Activated T-helper 1 cell treated with anti-CD3 and anti-CD28 coated beads, Interleukin-12 subunit alpha, Interleukin-12 subunit beta, Interleukin-2, Interleukin-4 antibody, amounts not matched to agents 30 ng/mL and 10 ng/mL and 1 ng/mL, durations not matched to agents 14 hours and 24 hours and 36 hours (primary cell): ENCODE measurements at regions not wholly inside any gene's neighbourhood (a gene's known extent, or its start where the extent isn't known, plus 50 kb on each side); places are given as distances from the start of the nearest gene placed in this dataset.

Experiments
- DNase-seq: peaks from one replicate; pipeline ENCODE4 v3.0.0; 2021; ENCODE audit warnings: low spot score
- H3K27ac Mint-ChIP-seq: one replicate; pipeline ENCODE4 v1.8.0; 2021; ENCODE audit warnings: mild to moderate bottlenecking, mixed read lengths
- H3K27me3 Mint-ChIP-seq: one replicate; pipeline ENCODE4 v1.8.0; 2022; ENCODE audit warnings: mild to moderate bottlenecking, moderate library complexity, mixed read lengths; ENCODE audit not compliant: insufficient read depth
- H3K36me3 Mint-ChIP-seq: one replicate; pipeline ENCODE4 v1.8.0; 2021; ENCODE audit warnings: low read depth, mixed read lengths
- H3K4me1 Mint-ChIP-seq: one replicate; pipeline ENCODE4 v1.8.0; 2021; ENCODE audit warnings: low read depth, mixed read lengths
- H3K4me3 Mint-ChIP-seq: one replicate; pipeline ENCODE4 v1.8.0; 2021; ENCODE audit warnings: mild to moderate bottlenecking, moderate library complexity, mixed read lengths
- H3K9me3 Mint-ChIP-seq: one replicate; pipeline ENCODE4 v1.8.0; 2021; ENCODE audit warnings: mixed read lengths
- intact Hi-C: fragments of 100-400 bp; cut with micrococcal nuclease; formaldehyde crosslinking; loops from one replicate; pipeline ENCODE4 v1.15.1; 2024

- Mint-ChIP-seq H3K9me3 (no peaks in the 10 kb centered on the region), H3K27me3 (no peaks in the 10 kb centered on the region), H3K4me1 (no peaks in the 10 kb centered on the region), H3K36me3 (no peaks in the 10 kb centered on the region), H3K27ac (no peak overlapping the region), H3K4me3 (no peak overlapping the region)
- intact Hi-C loops: no loop called here
- no peak for DNase-seq
These were observed 97.1 kb downstream of the MEX3B start for GRCh38 chr15:81948751-81949150.

GRCh38 chr15:81948222-81948621, 97.6 kb downstream of the MEX3B start:
- H3K9me3 Mint-ChIP-seq: no peaks in the 10 kb centered on the region
- no peaks in the 10 kb centered on the region for H3K4me1 Mint-ChIP-seq
- no peak for DNase-seq
- H3K36me3 Mint-ChIP-seq: no peaks in the 10 kb centered on the region
- H3K27ac Mint-ChIP-seq: no peak overlapping the region
- H3K4me3 Mint-ChIP-seq: no peak overlapping the region
- intact Hi-C loops: no loop called here
- no peaks in the 10 kb centered on the region for H3K27me3 Mint-ChIP-seq

GRCh38 chr15:81947548-81947947, 98.3 kb downstream of the MEX3B start:
- intact Hi-C loops: no loop called here
- no peak for DNase-seq
- Mint-ChIP-seq H3K4me3 (no peak overlapping the region), H3K36me3 (no peaks in the 10 kb centered on the region), H3K9me3 (no peaks in the 10 kb centered on the region), H3K4me1 (no peaks in the 10 kb centered on the region), H3K27ac (no peak overlapping the region), H3K27me3 (no peaks in the 10 kb centered on the region)

DNA sequence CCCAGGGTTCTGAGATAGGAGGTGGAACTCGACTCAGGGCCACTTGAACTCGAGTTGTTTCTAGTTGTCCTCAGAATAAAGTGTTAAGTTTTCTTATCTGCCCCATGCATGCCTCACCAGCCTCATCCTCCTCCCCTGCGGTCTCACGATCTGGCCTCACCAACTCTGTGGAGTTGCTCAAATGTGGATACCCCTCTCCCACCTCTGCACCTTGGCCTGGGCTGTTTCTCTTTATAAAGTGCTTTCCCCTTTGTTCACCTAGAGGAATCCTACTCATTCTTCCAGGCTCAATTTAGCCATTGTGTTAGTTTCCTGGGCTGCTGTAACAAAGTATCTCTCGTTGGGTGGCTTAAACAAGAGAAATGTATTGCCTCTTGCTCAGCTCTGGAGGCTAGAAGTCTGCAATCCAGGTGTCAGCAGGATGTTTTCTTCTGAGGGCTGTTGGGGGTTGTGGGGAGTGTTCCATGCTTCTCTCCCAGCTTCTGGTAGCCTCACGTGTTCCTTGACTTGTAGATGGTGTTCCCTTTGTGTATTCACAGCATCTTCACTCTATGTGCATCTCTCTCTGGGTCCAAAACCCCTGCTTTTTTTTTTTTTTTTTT, 100.7 kb downstream of the MEX3B start:
- Mint-ChIP-seq H3K27me3 (peaks cover 7% of the 10 kb centered on the region), H3K4me3 (no peak overlapping the region), H3K36me3 (no peaks in the 10 kb centered on the region), H3K4me1 (no peaks in the 10 kb centered on the region), H3K27ac (no peak overlapping the region), H3K9me3 (peaks cover 2% of the 10 kb centered on the region)
- intact Hi-C loops: no loop called here
- DNase-seq: no peak

DNA sequence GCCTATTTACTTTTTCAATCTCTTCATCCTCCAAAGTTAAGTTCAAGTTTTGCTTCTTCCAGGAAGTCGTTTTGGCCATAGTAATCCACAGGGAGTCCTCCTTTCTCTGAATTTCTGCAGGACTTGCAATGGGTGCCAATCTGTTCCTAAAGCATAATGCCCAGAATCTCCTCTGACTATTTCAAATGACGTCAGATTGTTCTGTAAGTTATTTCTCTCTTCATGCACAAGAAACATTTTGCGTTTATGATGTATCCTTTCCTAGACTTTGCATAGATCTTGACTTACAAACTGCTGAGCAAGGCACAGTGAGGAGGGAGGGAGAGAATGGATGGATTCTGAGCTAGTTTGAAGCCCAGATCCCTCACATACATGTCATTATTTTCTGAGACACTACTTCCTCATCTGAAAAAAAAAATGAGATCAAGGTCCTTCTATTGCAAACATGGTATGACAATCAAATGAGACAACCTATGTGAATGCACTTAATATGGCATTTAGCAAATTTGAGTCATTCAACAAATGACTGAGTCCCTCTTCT, 103.1 kb downstream of the MEX3B start:
- intact Hi-C loops: no loop called here
- Mint-ChIP-seq H3K4me1 (no peaks in the 10 kb centered on the region), H3K27ac (no peak overlapping the region), H3K4me3 (no peak overlapping the region), H3K9me3 (peaks cover 3% of the 10 kb centered on the region), H3K27me3 (peaks cover 7% of the 10 kb centered on the region), H3K36me3 (no peaks in the 10 kb centered on the region)
- DNase-seq: no peak

DNA sequence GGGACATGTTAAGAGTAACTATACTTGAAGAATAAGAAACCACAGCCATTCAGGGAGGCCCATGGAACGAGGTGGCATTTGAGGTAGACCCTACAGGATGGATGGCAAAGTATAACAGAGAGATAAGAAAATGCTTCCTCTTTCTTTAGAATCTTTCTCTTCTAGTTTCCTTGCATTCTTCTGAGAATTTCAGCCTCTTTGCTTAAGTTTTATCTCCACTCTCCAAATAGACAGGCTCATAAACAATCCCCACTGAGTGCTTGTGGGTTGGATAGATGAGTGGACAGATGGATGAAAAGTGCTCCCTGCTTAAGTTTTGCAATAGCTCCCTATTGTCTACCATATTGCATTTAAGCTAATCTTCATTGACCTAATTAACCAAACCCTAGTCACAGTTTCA, 103.7 kb downstream of the MEX3B start:
- H3K9me3 Mint-ChIP-seq: peaks cover 3% of the 10 kb centered on the region
- intact Hi-C loops: no loop called here
- H3K27ac Mint-ChIP-seq: no peak overlapping the region
- H3K4me1 Mint-ChIP-seq: no peaks in the 10 kb centered on the region
- H3K27me3 Mint-ChIP-seq: peaks cover 7% of the 10 kb centered on the region
- no peak overlapping the region for H3K4me3 Mint-ChIP-seq
- H3K36me3 Mint-ChIP-seq: no peaks in the 10 kb centered on the region
- DNase-seq: no peak

DNA sequence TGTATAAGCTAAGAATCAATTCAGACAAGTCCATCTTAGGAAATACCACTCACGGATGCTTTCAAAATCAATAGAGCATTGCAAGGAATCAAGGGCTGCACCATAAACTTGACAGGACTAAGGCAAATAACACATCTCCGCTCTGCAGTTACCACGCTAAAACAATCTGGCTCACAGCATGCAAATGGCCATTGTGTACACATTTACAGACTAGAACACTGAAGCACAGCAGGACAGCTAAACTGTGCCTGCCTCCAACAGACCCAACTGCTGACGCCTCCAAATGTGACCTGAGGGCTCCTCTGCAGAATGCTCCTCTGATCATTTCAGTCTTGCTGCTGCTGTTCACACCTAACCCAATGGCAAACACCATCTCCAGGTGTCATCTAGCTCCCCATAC, 104.3 kb downstream of the MEX3B start:
- intact Hi-C loops: no loop called here

DNA sequence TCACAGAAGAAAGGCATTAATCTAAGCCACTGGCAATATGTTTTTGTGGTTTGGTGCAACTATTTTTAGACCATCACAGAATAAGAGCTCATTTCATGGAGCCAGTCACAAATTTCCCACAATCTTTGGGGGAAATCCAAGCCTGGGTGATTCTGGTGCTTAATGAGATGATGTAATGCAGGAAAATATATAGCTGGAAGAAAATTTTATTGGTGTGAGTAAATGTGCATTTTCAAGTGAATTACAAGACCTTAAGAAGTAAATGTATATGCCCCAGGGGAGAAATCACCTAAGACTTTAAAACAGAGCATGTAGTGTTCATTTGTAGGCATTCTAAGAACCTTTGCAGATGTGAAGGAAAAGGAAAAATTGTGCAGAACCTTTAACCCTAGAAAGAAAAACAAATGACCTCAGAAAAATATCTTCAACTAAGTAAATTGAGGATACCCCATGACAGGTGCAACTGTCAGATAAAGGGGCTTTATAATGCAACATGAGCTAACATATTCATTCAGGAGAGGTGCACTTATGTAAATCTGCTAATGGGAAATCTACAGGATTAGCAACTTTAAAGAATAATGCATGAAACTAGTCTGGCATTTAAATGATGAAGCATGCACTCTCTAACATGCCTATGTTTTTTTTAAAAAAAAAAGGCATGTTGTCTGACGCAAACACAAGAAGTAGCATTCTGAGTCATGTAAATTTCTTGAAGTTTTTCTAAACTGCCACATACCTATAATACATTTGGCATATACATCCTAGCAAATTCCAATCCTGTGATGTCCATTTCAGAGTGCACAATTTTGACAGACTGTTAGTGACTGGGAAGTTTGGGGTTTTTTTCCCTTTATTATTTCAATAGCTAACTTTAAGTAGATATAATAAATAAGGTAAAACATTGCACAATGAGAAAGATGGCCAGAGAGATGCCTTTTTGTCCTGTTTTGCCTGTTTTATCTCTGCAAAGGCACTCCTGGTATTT, 105.1 kb downstream of the MEX3B start:
- DNase-seq: no peak
- Mint-ChIP-seq H3K4me3 (no peak overlapping the region), H3K9me3 (peaks cover 3% of the 10 kb centered on the region), H3K36me3 (no peaks in the 10 kb centered on the region), H3K27ac (no peak overlapping the region), H3K27me3 (peaks cover 7% of the 10 kb centered on the region), H3K4me1 (no peaks in the 10 kb centered on the region)
- intact Hi-C loops: no loop called here

More for the DNA sequence above, 104.3 kb downstream of the MEX3B start:
- Mint-ChIP-seq H3K4me1 (no peaks in the 10 kb centered on the region), H3K9me3 (peaks cover 3% of the 10 kb centered on the region), H3K27me3 (peaks cover 7% of the 10 kb centered on the region), H3K36me3 (no peaks in the 10 kb centered on the region), H3K27ac (no peak overlapping the region), H3K4me3 (no peak overlapping the region)
- no peak for DNase-seq

GRCh38 chr15:81939604-81940440, 106.0 kb downstream of the MEX3B start:
- Mint-ChIP-seq H3K27me3 (peaks cover 7% of the 10 kb centered on the region), H3K27ac (no peak overlapping the region), H3K9me3 (peaks cover 3% of the 10 kb centered on the region), H3K4me1 (no peaks in the 10 kb centered on the region), H3K4me3 (no peak overlapping the region), H3K36me3 (no peaks in the 10 kb centered on the region)
- intact Hi-C loops: loop anchor here (2.0 kb wide), 2 partner anchors 459 to 529 kb away; no protein-coding TSS in a partner anchor
- DNase-seq: no peak

DNA sequence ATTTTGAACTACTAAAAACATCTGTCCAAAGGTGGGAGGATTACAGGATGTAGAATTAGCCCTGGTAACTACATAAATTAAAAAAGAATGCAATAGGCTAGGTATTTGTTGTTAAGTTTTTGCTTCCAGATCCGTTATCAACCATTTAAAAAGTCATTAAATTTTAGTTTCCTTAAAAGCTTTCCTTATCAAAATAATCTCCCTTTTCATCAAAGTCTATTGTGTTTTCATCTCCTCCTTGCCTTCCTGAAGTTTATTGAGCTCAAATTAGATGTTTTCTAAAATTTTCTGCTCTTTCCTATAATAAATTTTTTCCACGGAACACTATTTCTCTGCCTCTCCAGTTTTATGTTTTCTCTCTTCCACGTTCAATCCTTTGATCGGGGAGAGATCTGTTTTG, 108.6 kb downstream of the MEX3B start:
- no peaks in the 10 kb centered on the region for H3K4me1 Mint-ChIP-seq
- DNase-seq: no peak
- peaks cover 7% of the 10 kb centered on the region for H3K27me3 Mint-ChIP-seq
- no peak overlapping the region for H3K4me3 Mint-ChIP-seq
- H3K36me3 Mint-ChIP-seq: no peaks in the 10 kb centered on the region
- intact Hi-C loops: no loop called here
- H3K9me3 Mint-ChIP-seq: peaks cover 3% of the 10 kb centered on the region
- no peak overlapping the region for H3K27ac Mint-ChIP-seq

GRCh38 chr15:81930582-81931369, 115.0 kb downstream of the MEX3B start:
- Mint-ChIP-seq H3K4me3 (no peak overlapping the region), H3K36me3 (no peaks in the 10 kb centered on the region), H3K27me3 (peaks cover 3% of the 10 kb centered on the region), H3K27ac (no peak overlapping the region), H3K9me3 (no peaks in the 10 kb centered on the region), H3K4me1 (no peaks in the 10 kb centered on the region)
- intact Hi-C loops: no loop called here
- no peak for DNase-seq

- Mint-ChIP-seq H3K4me1 (no peaks in the 10 kb centered on the region), H3K9me3 (no peaks in the 10 kb centered on the region), H3K27ac (no peak overlapping the region), H3K4me3 (no peak overlapping the region), H3K27me3 (peaks cover 3% of the 10 kb centered on the region), H3K36me3 (no peaks in the 10 kb centered on the region)
- DNase-seq: no peak
- intact Hi-C loops: no loop called here
These were observed 116.3 kb downstream of the MEX3B start for GRCh38 chr15:81929557-81929956.
